H1 (cell line): ENCODE measurements at regions not wholly inside any gene's neighbourhood (a gene's known extent, or its start where the extent isn't known, plus 50 kb on each side); places are given as distances from the start of the nearest gene placed in this dataset.

Source experiments
- CBX5 ChIP-seq: fragments of 300-800, 300-1000 bp; sonication (generic); IDR thresholded peaks from 2 replicates; pipeline ENCODE4 v1.7.1; 2016; ENCODE audit warnings: antibody characterized with exemption, low read length, low read depth
- CTCF ChIP-seq, 3 experiments: IDR thresholded peaks; 1 replicate in 2 of 3; 2 replicates in 1 of 3; pipeline versions ENCODE4 v1.5.1 to v1.6.1; 2011; ENCODE audit warnings: low read length in 3 of 3, mild to moderate bottlenecking in 3 of 3, inconsistent platforms in 2 of 3, low read depth in 1 of 3, moderate library complexity in 1 of 3; ENCODE audit not compliant: insufficient read depth in 1 of 3; ENCODE audit errors: control extremely low read depth in 1 of 3
- EGR1 ChIP-seq: IDR thresholded peaks from 2 replicates; pipeline ENCODE4 v1.6.1; 2011; ENCODE audit warnings: low read depth, low read length, borderline replicate concordance
- EP300 ChIP-seq, 2 experiments: IDR thresholded peaks; 1 replicate in 1 of 2; 2 replicates in 1 of 2; pipeline ENCODE4 v1.6.1; 2011 to 2012; ENCODE audit warnings: low read depth in 2 of 2, low read length in 2 of 2, mild to moderate bottlenecking in 2 of 2, borderline replicate concordance in 1 of 2, inconsistent platforms in 1 of 2, moderate library complexity in 1 of 2
- GABPA ChIP-seq: IDR thresholded peaks from 2 replicates; pipeline ENCODE4 v1.6.1; 2011; ENCODE audit warnings: mild to moderate bottlenecking, low read length, moderate library complexity, borderline replicate concordance; ENCODE audit not compliant: insufficient read depth
- KDM5A ChIP-seq: fragments of 200-600 bp; IDR thresholded peaks from 2 replicates; pipeline ENCODE4 v1.7.1; 2012; ENCODE audit warnings: mild to moderate bottlenecking, low read length, inconsistent platforms, mixed read lengths
- POLR2A ChIP-seq, 2 experiments: IDR thresholded peaks; 1 replicate in 1 of 2; 2 replicates in 1 of 2; pipeline ENCODE4 v1.6.1; 2011; ENCODE audit warnings: low read depth in 2 of 2, low read length in 2 of 2, mild to moderate bottlenecking in 2 of 2; ENCODE audit errors: control extremely low read depth in 1 of 2
- POLR2AphosphoS5 ChIP-seq: IDR thresholded peaks from 2 replicates; pipeline ENCODE4 v1.6.1; 2011; ENCODE audit warnings: low read depth, low read length
- RNF2 ChIP-seq: fragments of 200-900, 300-1000 bp; sonication (generic); IDR thresholded peaks from 2 replicates; pipeline ENCODE4 v1.7.1; 2016; ENCODE audit warnings: borderline replicate concordance, low read depth, mild to moderate bottlenecking, antibody characterized with exemption, low read length; ENCODE audit not compliant: poor library complexity, severe bottlenecking; ENCODE audit errors: missing control alignments
- SIN3A ChIP-seq, 2 experiments: IDR thresholded peaks in 1 of 2; conservative IDR thresholded peaks in 1 of 2; 2 replicates each; pipeline ENCODE4 v1.6.1; 2011 to 2012; ENCODE audit warnings: low read length in 2 of 2, improper control_type of control experiment in 1 of 2, low read depth in 1 of 2, mild to moderate bottlenecking in 1 of 2
- TBP ChIP-seq: IDR thresholded peaks from 2 replicates; pipeline ENCODE4 v1.6.1; 2011; ENCODE audit warnings: low read depth, low read length, improper control_type of control experiment
- YY1 ChIP-seq: IDR thresholded peaks from 2 replicates; pipeline ENCODE4 v1.6.1; 2011; ENCODE audit warnings: low read depth, mild to moderate bottlenecking, low read length

GRCh38 chr14:42198010-42198409 lies 591.3 kb downstream of the LRFN5 start:
- no peak for TF ChIP-seq TBP
- no peak for TF ChIP-seq CTCF (IDR thresholded peaks at IDR 0.05; ENCODE audit: control extremely low read depth in 1 of 3, insufficient read depth in 1 of 3, low read depth in 1 of 3, low read length in 3 of 3)
- no peak for TF ChIP-seq SIN3A (conservative IDR thresholded peaks at IDR 0.05 in 1 of 2, IDR thresholded peaks at IDR 0.05 in 1 of 2; ENCODE audit: low read depth in 1 of 2, low read length in 2 of 2)
- TF ChIP-seq CBX5, result no peak
- TF ChIP-seq YY1, result no peak
- TF ChIP-seq EGR1, result no peak
- no peak for TF ChIP-seq POLR2A (IDR thresholded peaks at IDR 0.05; ENCODE audit: control extremely low read depth in 1 of 2, low read depth in 2 of 2, low read length in 2 of 2)
- no peak for TF ChIP-seq KDM5A
- TF ChIP-seq POLR2AphosphoS5, result no peak
- TF ChIP-seq GABPA, result no peak
- no peak for TF ChIP-seq EP300 (IDR thresholded peaks at IDR 0.05; ENCODE audit: borderline replicate concordance in 1 of 2, low read depth in 2 of 2, low read length in 2 of 2)
- TF ChIP-seq RNF2, result no peak
